ENCODE measurements at regions not wholly inside any gene's neighbourhood (a gene's known extent, or its start where the extent isn't known, plus 50 kb on each side); places are given as distances from the start of the nearest gene placed in this dataset.

- H3K27ac ChIP-seq: no peak overlapping the region
- no peaks in the 10 kb centered on the region for H3K79me2 ChIP-seq (ENCODE audit: insufficient read depth, low read depth)
- H3K4me3 ChIP-seq (IDR thresholded peaks at IDR 0.05; ENCODE audit: insufficient read depth, low read depth, low read length): no peak overlapping the region
- no peak for TF ChIP-seq CTCF (conservative IDR thresholded peaks at IDR 0.05; ENCODE audit: low read depth, low read length)
- H2AFZ ChIP-seq (ENCODE audit: low read depth): no peak overlapping the region
- no peaks in the 10 kb centered on the region for H3K27me3 ChIP-seq (ENCODE audit: insufficient read depth, low read depth)
- no peak overlapping the region for H3K4me2 ChIP-seq
- H4K20me1 ChIP-seq (ENCODE audit: insufficient read depth): no peaks in the 10 kb centered on the region
- H3K4me1 ChIP-seq (ENCODE audit: low read depth, poor library complexity, severe bottlenecking): no peaks in the 10 kb centered on the region
- H3K9ac ChIP-seq: no peak overlapping the region
- no peaks in the 10 kb centered on the region for H3K36me3 ChIP-seq (ENCODE audit: insufficient read depth)
Measured at GRCh38 chr18:59768409-59768808, 71.2 kb upstream of the CCBE1 start.

GRCh38 chr18:59767732-59768131, 70.5 kb upstream of the CCBE1 start:
- TF ChIP-seq CTCF (conservative IDR thresholded peaks at IDR 0.05; ENCODE audit: low read depth, low read length): no peak
- Histone ChIP-seq H3K4me1 (ENCODE audit: low read depth, poor library complexity, severe bottlenecking) (no peaks in the 10 kb centered on the region), H3K36me3 (ENCODE audit: insufficient read depth) (no peaks in the 10 kb centered on the region), H2AFZ (ENCODE audit: low read depth) (no peak overlapping the region), H3K27ac (no peak overlapping the region), H3K4me3 (IDR thresholded peaks at IDR 0.05; ENCODE audit: insufficient read depth, low read depth, low read length) (no peak overlapping the region), H3K79me2 (ENCODE audit: insufficient read depth, low read depth) (no peaks in the 10 kb centered on the region), H4K20me1 (ENCODE audit: insufficient read depth) (no peaks in the 10 kb centered on the region), H3K4me2 (no peak overlapping the region), H3K9ac (no peak overlapping the region), H3K27me3 (ENCODE audit: insufficient read depth, low read depth) (no peaks in the 10 kb centered on the region)

- Histone ChIP-seq H3K4me2 (no peak overlapping the region), H2AFZ (ENCODE audit: low read depth) (no peak overlapping the region), H3K4me3 (IDR thresholded peaks at IDR 0.05; ENCODE audit: insufficient read depth, low read depth, low read length) (no peak overlapping the region), H3K27me3 (ENCODE audit: insufficient read depth, low read depth) (no peaks in the 10 kb centered on the region), H4K20me1 (ENCODE audit: insufficient read depth) (no peaks in the 10 kb centered on the region), H3K4me1 (ENCODE audit: low read depth, poor library complexity, severe bottlenecking) (no peaks in the 10 kb centered on the region), H3K79me2 (ENCODE audit: insufficient read depth, low read depth) (no peaks in the 10 kb centered on the region), H3K36me3 (ENCODE audit: insufficient read depth) (no peaks in the 10 kb centered on the region), H3K27ac (no peak overlapping the region), H3K9ac (no peak overlapping the region)
- no peak for TF ChIP-seq CTCF (conservative IDR thresholded peaks at IDR 0.05; ENCODE audit: low read depth, low read length)
Measured at GRCh38 chr18:59765343-59765742, 68.1 kb upstream of the CCBE1 start.

- H4K20me1 ChIP-seq (ENCODE audit: insufficient read depth): no peaks in the 10 kb centered on the region
- no peak overlapping the region for H3K4me3 ChIP-seq (IDR thresholded peaks at IDR 0.05; ENCODE audit: insufficient read depth, low read depth, low read length)
- no peaks in the 10 kb centered on the region for H3K27me3 ChIP-seq (ENCODE audit: insufficient read depth, low read depth)
- no peak for TF ChIP-seq CTCF (conservative IDR thresholded peaks at IDR 0.05; ENCODE audit: low read depth, low read length)
- H3K9ac ChIP-seq: no peak overlapping the region
- H2AFZ ChIP-seq (ENCODE audit: low read depth): no peak overlapping the region
- H3K4me1 ChIP-seq (ENCODE audit: low read depth, poor library complexity, severe bottlenecking): no peaks in the 10 kb centered on the region
- H3K79me2 ChIP-seq (ENCODE audit: insufficient read depth, low read depth): no peaks in the 10 kb centered on the region
- no peaks in the 10 kb centered on the region for H3K36me3 ChIP-seq (ENCODE audit: insufficient read depth)
- no peak overlapping the region for H3K27ac ChIP-seq
- H3K4me2 ChIP-seq: no peak overlapping the region
Measured at GRCh38 chr18:59764281-59764680, 67.1 kb upstream of the CCBE1 start.

All from KMS-11 (cell line).